Fibroblast of lung (primary cell): ENCODE measurements at regions not wholly inside any gene's neighbourhood (a gene's known extent, or its start where the extent isn't known, plus 50 kb on each side); places are given as distances from the start of the nearest gene placed in this dataset.

Experiments
- EZH2 ChIP-seq: IDR thresholded peaks from 2 replicates; pipeline ENCODE4 v1.5.1; 2012; ENCODE audit warnings: low read length, control low read depth, mild to moderate bottlenecking; ENCODE audit errors: missing control alignments
- TF ChIP-seq, protein P1 (sequence below), 2 donors: IDR thresholded peaks in 1 of 2; conservative IDR thresholded peaks in 1 of 2; 1 replicate in 1 of 2; 2 replicates in 1 of 2; pipeline ENCODE4 v1.5.1; 2011 to 2012; ENCODE audit warnings: low read length in 2 of 2, control low read depth in 1 of 2, inconsistent platforms in 1 of 2, low read depth in 1 of 2, mild to moderate bottlenecking in 1 of 2

DNA sequence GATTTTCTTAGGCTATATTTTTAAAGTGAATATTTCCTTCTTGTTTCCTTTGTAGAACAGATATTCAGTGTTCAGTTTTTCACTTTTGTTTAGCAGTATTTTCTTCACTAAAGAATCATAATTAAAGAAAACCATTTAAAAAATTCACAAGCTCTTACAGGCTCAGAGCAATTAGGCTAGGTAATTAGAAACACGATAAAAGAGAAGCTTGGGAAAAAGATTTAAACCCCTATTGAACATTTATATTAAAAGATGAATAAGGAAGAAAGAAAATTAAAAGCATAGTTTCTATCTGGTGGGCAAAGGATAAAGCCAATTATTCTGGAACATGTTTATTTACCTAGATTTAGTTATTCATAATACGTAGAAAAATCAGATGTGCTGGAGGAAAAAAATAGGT lies 942.6 kb downstream of the PLA2G4A start:
- TF ChIP-seq, protein P1, sequence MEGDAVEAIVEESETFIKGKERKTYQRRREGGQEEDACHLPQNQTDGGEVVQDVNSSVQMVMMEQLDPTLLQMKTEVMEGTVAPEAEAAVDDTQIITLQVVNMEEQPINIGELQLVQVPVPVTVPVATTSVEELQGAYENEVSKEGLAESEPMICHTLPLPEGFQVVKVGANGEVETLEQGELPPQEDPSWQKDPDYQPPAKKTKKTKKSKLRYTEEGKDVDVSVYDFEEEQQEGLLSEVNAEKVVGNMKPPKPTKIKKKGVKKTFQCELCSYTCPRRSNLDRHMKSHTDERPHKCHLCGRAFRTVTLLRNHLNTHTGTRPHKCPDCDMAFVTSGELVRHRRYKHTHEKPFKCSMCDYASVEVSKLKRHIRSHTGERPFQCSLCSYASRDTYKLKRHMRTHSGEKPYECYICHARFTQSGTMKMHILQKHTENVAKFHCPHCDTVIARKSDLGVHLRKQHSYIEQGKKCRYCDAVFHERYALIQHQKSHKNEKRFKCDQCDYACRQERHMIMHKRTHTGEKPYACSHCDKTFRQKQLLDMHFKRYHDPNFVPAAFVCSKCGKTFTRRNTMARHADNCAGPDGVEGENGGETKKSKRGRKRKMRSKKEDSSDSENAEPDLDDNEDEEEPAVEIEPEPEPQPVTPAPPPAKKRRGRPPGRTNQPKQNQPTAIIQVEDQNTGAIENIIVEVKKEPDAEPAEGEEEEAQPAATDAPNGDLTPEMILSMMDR (conservative IDR thresholded peaks at IDR 0.05 in 1 of 2, IDR thresholded peaks at IDR 0.05 in 1 of 2; ENCODE audit: low read depth in 1 of 2, low read length in 2 of 2): no peak
- TF ChIP-seq EZH2: no peak
